NCI-H1048 (cell line): ENCODE measurements at regions not wholly inside any gene's neighbourhood (a gene's known extent, or its start where the extent isn't known, plus 50 kb on each side); places are given as distances from the start of the nearest gene placed in this dataset.
"Not testable (repeated sequence)": the region's sequence is repeated elsewhere in the genome, so short reads cannot be mapped to it uniquely, and the experiment has no call there.

ENCODE experiments used
- DNase-seq: peaks from one replicate; lab custom pipeline; 2025; lab: John Stamatoyannopoulos, UW

DNA sequence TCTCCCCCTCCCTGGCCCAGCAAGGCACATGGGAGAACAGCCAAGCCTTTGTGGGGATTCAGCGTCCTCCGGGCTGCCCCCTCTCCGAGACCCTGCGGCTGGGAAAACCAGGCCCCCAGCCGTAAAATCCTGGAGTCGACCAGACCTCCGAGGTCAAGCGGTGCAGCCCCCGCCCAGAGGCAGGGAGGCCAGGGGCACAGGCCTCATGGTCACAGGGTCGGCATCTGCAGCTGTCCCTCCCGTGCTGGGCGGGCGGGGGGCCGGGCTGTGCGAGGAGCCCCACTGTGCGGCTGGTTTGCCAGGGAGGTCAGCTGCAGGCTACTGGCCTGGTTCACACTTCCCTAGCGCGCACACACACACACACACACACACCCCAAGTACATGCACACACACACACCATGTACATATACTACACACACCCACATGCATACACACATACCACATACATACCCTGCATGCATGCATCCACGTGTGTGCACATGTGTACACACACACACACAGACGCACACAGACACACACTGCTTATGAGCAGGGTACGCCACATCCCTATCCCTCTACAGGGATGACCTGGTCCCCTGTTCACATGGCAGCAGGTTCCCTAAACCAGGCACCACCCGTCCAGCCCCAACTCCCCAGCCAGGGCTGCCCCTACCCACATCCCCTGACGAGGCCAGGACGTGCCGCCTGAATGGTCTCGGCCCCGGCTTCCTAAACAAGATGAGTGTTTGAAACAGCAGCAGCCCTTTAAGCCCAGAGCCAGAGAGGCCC is 108.9 kb upstream of the CIBAR2 start:
- no peak for DNase-seq

DNA sequence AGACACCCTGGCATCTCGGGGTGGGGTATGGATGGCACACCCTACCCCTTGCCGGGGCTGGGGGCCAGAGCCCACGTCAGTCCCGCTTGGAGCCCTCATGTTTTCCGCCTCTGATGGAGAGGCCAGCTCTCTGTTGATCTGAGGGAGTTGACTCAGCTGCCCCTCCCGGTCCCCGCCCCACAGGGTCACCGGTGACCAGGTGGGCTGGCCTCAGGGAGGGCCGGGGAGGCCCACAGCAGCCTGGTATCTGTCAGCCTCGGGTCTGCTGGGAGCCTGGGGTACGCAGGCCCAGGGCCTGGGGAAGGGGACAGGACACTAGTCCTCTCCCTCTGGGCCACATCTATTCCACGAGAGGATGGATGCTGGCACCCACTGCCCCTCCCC is 109.5 kb upstream of the CIBAR2 start:
- DNase-seq, result no peak

DNA sequence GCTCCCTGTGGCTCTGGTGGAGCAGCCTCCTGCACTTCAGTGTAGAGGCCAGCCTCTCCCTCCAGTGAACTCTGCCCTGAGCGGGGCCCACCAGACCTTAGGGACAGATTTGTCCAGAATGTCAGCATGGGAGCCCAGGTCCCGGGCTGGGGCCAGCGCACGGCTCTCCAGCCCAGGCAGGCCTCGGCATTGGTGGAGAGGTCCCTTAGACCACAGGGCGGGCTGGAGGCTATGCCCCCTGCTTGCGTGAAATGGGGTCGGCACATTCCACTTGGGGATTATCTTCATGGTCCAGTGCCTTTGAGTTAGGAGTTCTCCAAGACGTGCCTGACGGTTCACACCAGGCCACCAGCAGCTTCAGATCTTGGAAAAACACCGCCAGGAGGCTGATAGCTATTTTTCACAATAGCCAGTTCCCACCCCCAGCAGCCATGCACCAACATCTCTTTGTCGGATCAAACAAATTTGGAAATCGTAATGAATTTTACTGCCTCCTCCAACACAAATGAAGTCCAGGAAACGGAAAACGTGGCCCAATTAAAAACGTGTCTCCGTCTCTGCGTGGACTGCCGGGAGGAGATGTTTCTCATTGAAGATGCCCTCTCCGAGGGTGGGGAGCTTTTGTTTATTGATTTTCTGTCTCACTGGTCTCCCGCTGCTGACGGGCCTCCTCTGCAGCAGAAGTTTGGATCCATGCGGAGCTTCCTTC is 110.0 kb upstream of the CIBAR2 start:
- no peak for DNase-seq

DNA sequence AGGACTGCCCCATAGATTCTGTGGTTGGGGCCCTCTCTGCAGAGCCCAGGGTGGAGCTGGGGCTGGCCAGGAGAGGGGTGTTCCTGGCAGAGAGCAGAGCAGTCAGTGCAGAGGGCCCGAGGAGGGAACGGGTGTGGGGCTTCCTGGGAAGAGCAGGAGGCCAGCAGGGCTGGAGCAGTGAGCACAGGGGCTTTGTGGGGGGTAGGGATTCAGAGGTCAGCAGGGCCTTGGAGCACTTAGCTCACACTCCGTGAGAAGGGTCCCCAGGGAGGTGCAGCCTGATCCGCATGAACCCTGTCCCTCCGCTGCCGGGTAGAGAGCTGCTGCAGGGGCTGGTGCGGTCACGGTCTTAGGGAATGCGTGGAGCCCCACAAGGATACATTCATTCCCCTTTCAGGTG is 113.0 kb upstream of the CIBAR2 start:
- no peak for DNase-seq

DNA sequence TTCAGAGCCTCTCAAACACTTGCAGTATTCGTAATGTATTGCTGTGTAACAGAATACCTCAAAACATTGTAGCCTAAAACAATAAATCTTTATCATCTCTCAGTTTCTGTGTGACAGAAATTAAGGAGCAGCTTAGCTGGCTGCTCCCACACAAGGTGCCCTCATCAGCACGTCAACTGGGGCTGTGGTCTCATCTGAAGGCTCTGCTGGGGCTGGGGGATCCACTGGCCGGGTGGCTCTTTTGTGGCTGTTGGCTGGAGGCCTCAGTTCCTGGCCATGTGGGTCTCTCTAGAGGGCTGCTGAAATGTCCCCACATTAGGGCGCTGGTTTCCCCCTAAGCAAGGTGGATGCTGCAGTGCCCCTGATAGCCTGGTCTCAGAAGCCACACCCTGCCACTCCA is 113.4 kb upstream of the CIBAR2 start:
- DNase-seq, result no peak

DNA sequence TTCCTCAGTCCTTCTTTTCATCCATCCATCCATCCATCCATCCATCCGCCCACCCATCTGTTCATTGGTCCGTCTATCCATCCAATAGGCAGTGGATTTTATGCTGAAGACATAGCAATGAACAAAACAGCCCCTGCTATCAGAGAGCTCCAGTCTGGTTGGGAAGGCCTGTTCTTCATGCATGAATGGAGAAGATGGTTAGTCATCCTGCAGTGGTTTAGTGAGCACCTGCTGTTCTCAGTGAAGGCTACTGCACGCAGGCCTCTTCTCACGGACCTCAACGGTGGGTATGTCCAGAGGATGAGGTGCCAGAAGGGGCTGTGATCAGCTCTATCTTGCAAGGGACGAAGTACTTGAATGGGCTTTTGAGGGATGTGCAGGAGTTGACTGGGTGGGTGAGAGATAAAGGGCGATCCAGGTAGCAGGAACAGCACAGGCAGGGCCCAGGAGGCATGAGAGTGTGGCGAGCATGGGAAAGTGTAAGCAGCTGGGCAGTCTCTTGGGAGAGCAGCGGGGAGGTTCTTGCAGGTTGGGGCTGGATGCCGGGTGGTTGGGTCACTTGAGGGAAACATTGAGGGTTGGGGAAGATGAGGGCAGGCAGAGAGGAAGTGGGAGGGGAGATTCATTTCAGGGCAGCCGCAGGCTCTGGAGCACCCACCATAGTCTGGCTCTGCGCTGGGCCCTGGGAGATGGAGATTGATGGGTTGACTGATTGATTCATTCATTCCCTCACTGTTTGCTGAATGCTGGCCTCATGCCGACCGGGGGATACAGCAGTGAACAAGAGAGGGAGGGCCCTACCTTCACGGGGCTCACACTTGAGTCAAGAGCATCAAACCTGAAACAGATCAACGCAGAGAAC is 115.0 kb upstream of the CIBAR2 start:
- DNase-seq, result no peak

DNA sequence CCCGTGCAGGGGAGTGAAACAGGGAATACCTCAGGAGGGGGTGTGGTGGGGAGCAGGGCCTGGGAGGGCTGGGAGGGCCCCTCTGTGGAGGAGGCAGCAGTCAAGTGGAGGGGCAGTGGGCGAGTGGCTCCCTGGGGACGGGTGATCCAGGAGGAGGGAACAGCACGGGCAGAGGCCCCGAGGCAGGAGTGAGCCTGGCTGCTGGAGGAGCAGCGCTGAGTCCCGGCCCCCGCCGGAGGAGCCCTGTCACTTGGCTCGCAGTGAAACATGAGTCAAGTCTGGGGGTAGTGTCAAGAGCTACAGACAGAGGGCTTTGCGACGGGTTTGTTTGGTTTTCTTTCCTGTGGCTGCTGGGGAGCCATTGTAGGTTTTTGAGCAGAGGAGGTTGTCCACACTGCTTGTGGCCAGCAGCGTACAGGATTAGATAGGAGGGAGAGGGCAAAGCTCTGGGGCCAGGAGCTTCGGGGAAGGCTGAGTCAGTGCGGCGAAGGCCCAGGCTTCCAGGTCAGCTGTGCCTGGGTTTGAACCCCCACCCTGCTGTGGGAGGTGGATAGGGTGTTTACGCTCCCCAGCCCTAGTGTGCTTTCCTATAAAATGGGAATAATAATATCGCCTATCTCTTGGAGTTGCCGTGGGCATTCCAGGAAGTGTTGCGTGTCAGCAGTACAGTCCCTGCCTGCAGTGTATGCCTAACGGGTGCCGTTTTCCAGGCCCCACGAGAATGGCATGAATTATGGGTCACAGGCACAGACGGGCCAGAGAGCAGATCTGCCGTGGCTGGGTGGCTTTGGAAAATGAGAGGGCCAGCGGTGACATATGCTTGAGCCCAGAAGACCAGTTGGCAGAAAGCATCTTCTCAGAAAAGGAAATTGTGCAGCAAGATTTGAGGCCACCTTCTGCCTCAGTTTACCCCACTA is 115.9 kb upstream of the CIBAR2 start:
- DNase-seq, result no peak

DNA sequence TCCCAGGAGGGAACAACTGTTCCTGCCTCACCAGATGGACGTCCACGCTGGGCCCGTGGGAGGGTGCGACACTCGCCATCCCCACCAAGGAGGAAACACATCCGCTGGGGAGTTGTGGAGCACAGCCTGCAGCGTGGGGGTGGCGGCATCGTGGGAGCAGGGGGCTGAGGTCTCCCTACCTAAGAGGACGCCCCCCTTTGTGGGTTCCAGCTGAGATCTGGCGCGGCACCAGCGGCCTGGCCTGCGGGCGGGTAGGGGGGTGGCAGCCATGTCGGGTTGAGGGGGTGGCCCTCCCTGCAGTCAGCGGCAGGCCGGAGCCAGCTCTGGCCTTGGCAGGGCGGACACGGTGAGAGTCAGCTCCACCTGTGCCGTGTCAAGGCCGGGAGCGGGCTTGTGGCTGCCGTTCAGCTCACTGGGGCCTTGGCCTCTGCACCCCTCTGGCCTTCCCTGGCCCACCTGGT is 116.7 kb upstream of the CIBAR2 start:
- no peak for DNase-seq

DNA sequence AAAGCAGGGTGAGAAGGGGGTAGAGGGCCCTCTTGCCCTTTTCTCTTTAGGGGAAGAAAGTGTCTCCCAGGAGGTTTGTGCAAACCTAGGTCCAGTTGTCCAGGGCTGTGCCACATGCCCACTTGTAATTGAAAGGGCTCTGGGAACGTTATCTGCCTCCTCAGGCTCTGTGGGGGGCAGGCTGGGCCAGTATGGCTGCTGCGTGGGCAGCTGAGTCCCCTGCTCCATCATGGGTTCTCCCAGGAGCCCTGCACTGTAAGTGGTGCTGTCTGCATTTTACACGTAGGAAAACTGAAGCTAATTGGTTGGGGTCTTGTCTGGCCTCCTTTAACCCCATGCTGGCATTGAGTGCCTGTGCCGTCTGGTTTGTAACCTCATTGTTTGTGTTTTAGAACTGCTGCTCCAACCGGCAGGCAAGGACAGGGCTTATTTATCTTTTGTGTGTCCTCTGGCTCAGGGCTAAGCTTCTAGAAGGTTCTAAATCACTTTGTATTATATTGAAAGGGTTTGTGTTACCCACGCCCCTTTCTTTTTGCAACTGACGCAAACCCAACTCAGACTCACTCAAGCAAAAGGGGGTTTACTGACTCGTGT is 117.7 kb upstream of the CIBAR2 start:
- DNase-seq, result no peak

DNA sequence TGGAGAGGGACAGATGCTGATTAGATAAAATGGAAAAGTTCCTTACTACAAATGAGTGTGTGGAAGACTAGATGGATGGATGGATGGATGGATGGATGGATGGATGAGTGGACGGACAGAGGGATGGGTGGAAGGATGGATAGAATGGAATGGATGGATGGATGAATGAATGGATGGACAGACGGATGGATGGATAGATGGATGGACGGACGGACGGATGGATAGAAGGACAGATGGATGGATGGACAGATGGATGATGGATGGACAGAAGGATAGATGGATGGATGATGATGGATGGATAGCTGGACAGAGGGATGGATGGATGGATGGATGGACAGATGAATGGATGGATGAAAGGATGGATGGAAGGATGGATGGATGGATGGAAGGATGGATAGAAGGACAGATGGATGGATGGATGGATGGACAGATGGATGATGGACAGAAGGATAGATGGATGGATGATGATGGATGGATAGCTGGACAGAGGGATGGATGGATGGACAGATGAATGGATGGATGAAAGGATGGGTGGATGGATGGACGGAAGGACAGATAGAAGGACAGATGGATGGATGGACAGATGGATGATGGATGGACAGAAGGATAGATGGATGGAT is 118.6 kb upstream of the CIBAR2 start:
- not testable (repeated sequence) for DNase-seq

DNA sequence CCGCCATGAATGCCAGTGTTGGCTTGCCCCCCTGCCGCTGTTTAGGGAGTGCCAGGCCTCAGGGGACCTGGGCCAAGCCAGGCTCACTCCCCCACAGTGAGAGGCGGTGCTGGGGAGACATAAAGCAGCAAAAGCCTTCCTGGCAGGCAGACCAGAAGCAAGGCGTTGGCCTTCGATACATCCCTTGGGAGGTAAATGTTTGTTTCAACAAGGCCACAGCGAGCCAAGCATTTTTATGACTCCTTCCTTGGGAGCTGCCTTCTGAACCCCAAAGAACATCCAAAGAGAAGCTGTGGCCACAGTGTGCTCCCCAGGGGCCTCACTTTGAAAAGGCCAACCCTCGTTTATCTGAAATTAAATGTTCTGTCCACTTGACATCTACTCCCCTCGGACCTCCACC is 119.7 kb upstream of the CIBAR2 start:
- DNase-seq, result no peak

DNA sequence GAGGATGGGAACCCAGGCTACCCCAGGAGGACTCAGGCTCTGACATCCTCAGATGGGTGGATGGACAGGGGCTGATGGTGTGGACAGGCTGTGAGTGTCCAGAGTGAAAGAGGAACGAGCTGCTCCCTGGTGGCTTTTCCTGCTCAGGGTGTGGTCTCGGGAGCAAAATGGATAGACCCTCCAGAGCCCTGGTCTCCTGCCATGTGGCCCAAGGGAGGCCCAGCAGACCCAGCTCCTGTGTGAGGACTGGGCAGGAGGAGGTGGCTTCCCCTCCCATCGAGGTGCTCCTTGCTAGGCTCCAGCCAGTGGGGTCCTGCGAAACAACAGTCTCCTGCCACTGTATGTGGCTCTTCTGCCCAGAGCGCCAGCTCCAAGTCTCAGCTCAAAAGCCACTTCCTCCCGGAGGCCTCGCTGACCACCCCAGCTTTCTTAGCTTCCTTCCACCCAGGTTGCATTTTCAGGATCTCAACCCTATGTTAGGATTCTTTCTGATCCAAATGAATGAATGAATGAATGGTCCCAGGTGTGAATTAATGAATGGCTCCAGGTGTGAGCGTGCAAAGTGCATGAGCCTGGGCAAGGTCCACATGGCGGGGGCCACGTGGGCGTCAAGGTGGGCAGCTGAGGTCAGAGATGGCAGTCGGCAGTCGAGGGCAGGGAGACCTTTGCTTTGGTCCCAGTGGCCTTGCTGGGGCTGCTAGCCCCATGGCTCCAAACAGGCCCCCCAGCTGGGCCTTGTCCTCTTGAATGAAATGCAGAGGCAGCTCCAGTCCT is 120.3 kb upstream of the CIBAR2 start:
- DNase-seq, result no peak

DNA sequence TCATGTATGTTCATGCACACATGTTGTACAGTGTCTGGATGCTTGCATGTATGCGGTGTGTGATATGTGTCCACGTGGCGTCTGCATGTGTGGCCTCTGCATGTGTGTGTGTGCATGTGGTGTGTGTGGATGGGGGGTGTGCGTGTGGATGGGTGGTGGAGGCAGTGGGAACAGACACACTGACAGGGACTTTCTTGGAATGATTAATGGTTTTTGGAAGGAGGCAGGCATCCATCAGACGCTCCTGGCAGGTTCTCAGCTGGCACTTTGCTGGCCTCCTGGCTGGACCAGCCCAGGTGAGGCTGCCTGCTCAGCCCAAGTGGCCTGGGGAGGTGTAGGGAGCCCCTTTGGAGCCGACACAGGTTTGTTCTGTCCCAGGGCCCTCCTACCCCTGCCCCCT is 121.2 kb upstream of the CIBAR2 start:
- no peak for DNase-seq

DNA sequence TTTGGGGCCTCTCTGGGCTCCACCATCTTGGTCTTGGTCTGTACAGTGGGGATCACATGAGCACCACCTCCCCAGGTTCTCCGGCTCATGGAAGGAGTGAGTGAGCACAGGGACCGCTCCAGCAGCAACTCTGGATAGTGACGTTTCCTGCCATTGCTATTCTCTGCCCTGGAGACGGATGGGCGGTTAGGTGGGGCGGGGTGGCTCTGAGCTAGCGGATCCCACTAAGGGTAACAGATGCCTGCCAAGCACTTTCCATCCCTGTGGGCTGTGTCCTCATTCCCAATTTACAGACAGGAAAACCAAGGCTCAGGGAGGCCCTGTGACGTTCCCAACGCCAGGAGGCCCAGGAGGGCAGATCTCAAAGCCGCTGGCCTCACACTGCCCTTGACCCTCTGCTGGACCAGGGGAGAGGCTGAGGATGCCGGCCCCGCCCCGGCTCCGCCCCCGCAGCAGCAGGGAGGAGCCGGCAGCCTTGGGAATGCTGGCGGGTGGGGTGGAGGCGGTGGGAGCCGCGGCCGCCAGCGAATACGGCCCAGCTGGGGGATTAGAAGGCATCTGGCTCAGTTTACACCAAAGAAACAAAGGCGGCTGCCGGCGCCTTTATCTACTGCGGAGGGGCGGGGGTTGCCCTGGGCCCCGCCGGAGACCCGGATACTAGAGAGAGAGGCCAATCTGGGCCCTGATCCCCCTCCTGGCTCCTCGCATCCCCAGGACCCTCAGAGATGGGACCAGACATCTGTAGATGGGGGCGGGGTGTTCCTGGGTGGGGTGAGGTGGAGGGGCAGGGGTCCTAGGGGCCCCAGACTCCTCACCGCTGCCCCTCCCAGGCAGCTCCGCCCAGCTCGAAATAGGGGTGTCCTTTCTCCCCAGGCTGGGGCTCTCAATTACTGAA is 122.3 kb upstream of the CIBAR2 start:
- DNase-seq, result no peak

DNA sequence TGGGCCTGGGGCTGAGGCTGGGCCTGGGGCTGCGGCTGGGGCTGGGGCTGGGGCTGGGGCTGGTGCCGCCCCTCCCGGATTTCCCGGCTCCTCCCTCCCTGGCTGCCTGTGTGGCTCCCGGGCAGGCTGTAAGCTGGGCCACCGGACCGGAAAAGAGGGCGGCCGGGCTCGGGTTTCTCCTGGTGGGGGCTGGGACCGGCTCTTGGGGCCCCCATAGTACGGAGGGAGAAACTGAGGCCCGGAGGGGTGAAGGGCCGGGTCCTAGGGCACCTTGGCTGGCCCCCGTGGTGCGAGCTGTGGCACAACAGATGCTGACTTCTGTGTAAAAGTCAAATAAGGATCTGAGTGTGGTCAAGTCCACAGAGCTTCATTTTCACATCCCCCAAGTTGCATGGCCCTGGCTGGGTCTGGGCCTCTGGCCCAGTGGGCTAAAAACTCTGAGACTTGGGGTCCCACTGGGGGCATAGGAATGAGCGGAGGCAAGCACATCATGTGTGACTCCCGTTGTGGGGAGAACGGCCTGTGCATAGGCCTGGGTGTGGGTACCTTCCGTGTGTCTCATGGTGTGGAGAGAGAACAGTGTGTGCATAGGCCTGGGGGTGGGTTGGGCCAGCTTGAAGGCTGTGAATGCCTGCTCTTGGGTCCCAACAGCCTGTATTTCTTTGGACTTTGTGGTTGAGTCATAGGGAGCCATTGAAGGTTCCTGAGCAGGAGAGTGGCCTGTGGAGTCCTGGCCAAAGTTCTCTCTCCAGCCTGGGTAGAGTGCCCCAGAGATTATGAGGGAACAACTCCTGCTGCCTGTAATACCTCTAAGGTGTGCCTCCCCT is 123.9 kb upstream of the CIBAR2 start:
- DNase-seq, result no peak

DNA sequence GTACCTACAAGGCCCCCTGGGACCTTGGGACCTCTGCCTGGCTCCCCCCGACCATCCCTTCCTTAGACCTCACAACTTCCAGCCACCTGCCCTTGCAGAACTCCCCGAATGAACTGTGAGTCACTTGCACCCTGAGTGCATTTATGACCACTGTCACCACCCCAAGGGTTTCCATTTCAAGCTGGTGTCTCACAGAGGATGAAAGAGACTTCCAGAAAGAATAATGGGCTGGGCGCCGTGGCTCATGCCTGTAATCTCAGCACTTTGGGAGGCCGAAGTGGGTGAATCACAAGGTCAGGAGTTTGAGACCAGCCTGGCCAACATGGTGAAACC is 124.5 kb upstream of the CIBAR2 start:
- no peak for DNase-seq

DNA sequence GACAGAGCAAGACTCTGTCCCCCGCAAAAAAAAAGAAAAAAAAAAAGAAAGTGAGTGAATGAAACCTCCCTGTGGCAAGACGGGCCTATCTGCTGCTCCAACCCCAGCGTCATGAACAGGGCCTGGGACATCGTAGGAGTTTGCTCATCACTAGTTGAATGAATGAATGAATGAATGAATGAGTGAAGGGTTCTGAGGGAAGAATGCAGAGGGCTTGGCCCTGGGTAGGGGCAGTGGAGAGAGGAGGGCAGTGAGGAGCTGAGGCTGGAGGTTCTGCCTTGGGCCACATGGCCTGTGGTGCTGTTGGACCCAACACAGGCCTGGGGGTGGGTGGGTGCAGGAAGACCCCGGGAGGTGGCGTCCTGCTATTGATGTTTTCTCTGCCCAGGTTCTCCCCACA is 125.5 kb upstream of the CIBAR2 start:
- DNase-seq, result no peak

DNA sequence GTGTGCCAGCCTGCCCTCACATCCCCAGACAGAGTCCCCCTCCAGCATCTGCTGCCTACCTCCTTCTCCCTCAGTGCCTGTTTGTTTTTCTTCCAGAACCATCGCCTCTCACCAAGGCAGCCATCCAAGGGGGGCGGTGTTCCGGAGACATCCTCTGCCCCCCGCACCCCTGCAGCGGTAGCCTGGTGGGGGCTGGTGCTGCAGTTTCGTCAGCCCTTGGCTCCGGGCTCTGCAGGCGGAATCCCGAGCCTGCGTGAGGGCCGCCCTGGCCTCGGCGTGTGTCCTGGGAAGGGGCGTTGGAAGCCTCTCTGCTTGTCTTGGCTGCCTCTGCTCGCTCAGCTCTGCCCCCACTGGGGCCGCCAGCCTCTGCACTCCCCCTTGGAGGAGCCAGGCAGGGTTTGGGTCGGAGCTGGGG is 126.0 kb upstream of the CIBAR2 start:
- no peak for DNase-seq
